ENCODE measurements at regions not wholly inside any gene's neighbourhood (a gene's known extent, or its start where the extent isn't known, plus 50 kb on each side); places are given as distances from the start of the nearest gene placed in this dataset.
A peak's percentile ranks its signal among the peaks of the same experiment; 100 is the strongest.

GRCh38 chr11:106446302-106446701, 368.8 kb downstream of the AASDHPPT start:
- H3K9me3 ChIP-seq (replicated peaks; ENCODE audit: low read length), result no peaks in the 10 kb centered on the region
- H3K36me3 ChIP-seq (ENCODE audit: insufficient read depth, low read length), result no peaks in the 10 kb centered on the region
- no peak overlapping the region for H3K9ac ChIP-seq (ENCODE audit: low read depth, low read length)
- H3K4me2 ChIP-seq (ENCODE audit: low read length), result no peak overlapping the region
- no peak overlapping the region for H3K4me3 ChIP-seq (ENCODE audit: low read length)
- H3K27me3 ChIP-seq (ENCODE audit: control insufficient read depth, insufficient read depth, low read length), result no peaks in the 10 kb centered on the region
- H3K4me1 ChIP-seq (ENCODE audit: control insufficient read depth, insufficient read depth, low read length), result peaks cover 27% of the 10 kb centered on the region

GRCh38 chr11:106446955-106447354, 369.5 kb downstream of the AASDHPPT start:
- Histone ChIP-seq H3K9me3 (replicated peaks; ENCODE audit: low read length) (no peaks in the 10 kb centered on the region), H3K4me3 (ENCODE audit: low read length) (no peak overlapping the region), H3K4me2 (ENCODE audit: low read length) (no peak overlapping the region), H3K36me3 (ENCODE audit: insufficient read depth, low read length) (no peaks in the 10 kb centered on the region), H3K27me3 (ENCODE audit: control insufficient read depth, insufficient read depth, low read length) (no peaks in the 10 kb centered on the region), H3K9ac (ENCODE audit: low read depth, low read length) (no peak overlapping the region), H3K4me1 (ENCODE audit: control insufficient read depth, insufficient read depth, low read length) (peaks cover 20% of the 10 kb centered on the region)

GRCh38 chr11:106447631-106448191, 370.2 kb downstream of the AASDHPPT start:
- H3K9me3 ChIP-seq (replicated peaks; ENCODE audit: low read length), result no peaks in the 10 kb centered on the region
- no peaks in the 10 kb centered on the region for H3K36me3 ChIP-seq (ENCODE audit: insufficient read depth, low read length)
- H3K4me1 ChIP-seq (ENCODE audit: control insufficient read depth, insufficient read depth, low read length), result peaks cover 13% of the 10 kb centered on the region
- H3K27me3 ChIP-seq (ENCODE audit: control insufficient read depth, insufficient read depth, low read length), result no peaks in the 10 kb centered on the region
- H3K4me3 ChIP-seq (ENCODE audit: low read length), result no peak overlapping the region
- no peak overlapping the region for H3K4me2 ChIP-seq (ENCODE audit: low read length)
- H3K9ac ChIP-seq (ENCODE audit: low read depth, low read length), result no peak overlapping the region

- no peaks in the 10 kb centered on the region for H3K36me3 ChIP-seq (ENCODE audit: insufficient read depth, low read length)
- no peak overlapping the region for H3K9ac ChIP-seq (ENCODE audit: low read depth, low read length)
- peaks cover 13% of the 10 kb centered on the region for H3K4me1 ChIP-seq (ENCODE audit: control insufficient read depth, insufficient read depth, low read length)
- no peak overlapping the region for H3K4me2 ChIP-seq (ENCODE audit: low read length)
- H3K4me3 ChIP-seq (ENCODE audit: low read length), result no peak overlapping the region
- no peaks in the 10 kb centered on the region for H3K9me3 ChIP-seq (replicated peaks; ENCODE audit: low read length)
- no peaks in the 10 kb centered on the region for H3K27me3 ChIP-seq (ENCODE audit: control insufficient read depth, insufficient read depth, low read length)
These were observed 372.3 kb downstream of the AASDHPPT start for GRCh38 chr11:106449763-106450162.

GRCh38 chr11:106451228-106451922, 373.9 kb downstream of the AASDHPPT start:
- H3K36me3 ChIP-seq (ENCODE audit: insufficient read depth, low read length), result no peaks in the 10 kb centered on the region
- no peaks in the 10 kb centered on the region for H3K9me3 ChIP-seq (replicated peaks; ENCODE audit: low read length)
- no peaks in the 10 kb centered on the region for H3K27me3 ChIP-seq (ENCODE audit: control insufficient read depth, insufficient read depth, low read length)
- H3K4me1 ChIP-seq (ENCODE audit: control insufficient read depth, insufficient read depth, low read length), result peaks cover 15% of the 10 kb centered on the region
- H3K9ac ChIP-seq (ENCODE audit: low read depth, low read length), result no peak overlapping the region
- H3K4me2 ChIP-seq (ENCODE audit: low read length), result no peak overlapping the region
- no peak overlapping the region for H3K4me3 ChIP-seq (ENCODE audit: low read length)

- Histone ChIP-seq H3K27me3 (ENCODE audit: control insufficient read depth, insufficient read depth, low read length) (no peaks in the 10 kb centered on the region), H3K4me1 (ENCODE audit: control insufficient read depth, insufficient read depth, low read length) (peaks cover 18% of the 10 kb centered on the region), H3K9me3 (replicated peaks; ENCODE audit: low read length) (no peaks in the 10 kb centered on the region), H3K9ac (ENCODE audit: low read depth, low read length) (no peak overlapping the region), H3K4me2 (ENCODE audit: low read length) (no peak overlapping the region), H3K4me3 (ENCODE audit: low read length) (no peak overlapping the region), H3K36me3 (ENCODE audit: insufficient read depth, low read length) (no peaks in the 10 kb centered on the region)
These were observed 379.2 kb downstream of the AASDHPPT start for GRCh38 chr11:106456647-106457046.

GRCh38 chr11:106457727-106458126, 380.3 kb downstream of the AASDHPPT start:
- Histone ChIP-seq H3K4me2 (ENCODE audit: low read length) (no peak overlapping the region), H3K9me3 (replicated peaks; ENCODE audit: low read length) (no peaks in the 10 kb centered on the region), H3K36me3 (ENCODE audit: insufficient read depth, low read length) (no peaks in the 10 kb centered on the region), H3K4me1 (ENCODE audit: control insufficient read depth, insufficient read depth, low read length) (peaks cover 18% of the 10 kb centered on the region), H3K4me3 (ENCODE audit: low read length) (no peak overlapping the region), H3K9ac (ENCODE audit: low read depth, low read length) (peak overlapping the region; percentile 37), H3K27me3 (ENCODE audit: control insufficient read depth, insufficient read depth, low read length) (no peaks in the 10 kb centered on the region)

GRCh38 chr11:106459135-106459534, 381.7 kb downstream of the AASDHPPT start:
- H3K27me3 ChIP-seq (ENCODE audit: control insufficient read depth, insufficient read depth, low read length), result no peaks in the 10 kb centered on the region
- H3K4me3 ChIP-seq (ENCODE audit: low read length), result no peak overlapping the region
- H3K36me3 ChIP-seq (ENCODE audit: insufficient read depth, low read length), result no peaks in the 10 kb centered on the region
- H3K4me2 ChIP-seq (ENCODE audit: low read length), result no peak overlapping the region
- H3K9me3 ChIP-seq (replicated peaks; ENCODE audit: low read length), result no peaks in the 10 kb centered on the region
- no peak overlapping the region for H3K9ac ChIP-seq (ENCODE audit: low read depth, low read length)
- H3K4me1 ChIP-seq (ENCODE audit: control insufficient read depth, insufficient read depth, low read length), result peaks cover 25% of the 10 kb centered on the region

- no peaks in the 10 kb centered on the region for H3K36me3 ChIP-seq (ENCODE audit: insufficient read depth, low read length)
- H3K4me2 ChIP-seq (ENCODE audit: low read length), result no peak overlapping the region
- peaks cover 32% of the 10 kb centered on the region for H3K4me1 ChIP-seq (ENCODE audit: control insufficient read depth, insufficient read depth, low read length)
- no peaks in the 10 kb centered on the region for H3K9me3 ChIP-seq (replicated peaks; ENCODE audit: low read length)
- H3K9ac ChIP-seq (ENCODE audit: low read depth, low read length), result no peak overlapping the region
- no peak overlapping the region for H3K4me3 ChIP-seq (ENCODE audit: low read length)
- no peaks in the 10 kb centered on the region for H3K27me3 ChIP-seq (ENCODE audit: control insufficient read depth, insufficient read depth, low read length)
These were observed 383.8 kb downstream of the AASDHPPT start for GRCh38 chr11:106461148-106461691.

- Histone ChIP-seq H3K9me3 (replicated peaks; ENCODE audit: low read length) (no peaks in the 10 kb centered on the region), H3K9ac (ENCODE audit: low read depth, low read length) (no peak overlapping the region), H3K27me3 (ENCODE audit: control insufficient read depth, insufficient read depth, low read length) (no peaks in the 10 kb centered on the region), H3K4me3 (ENCODE audit: low read length) (no peak overlapping the region), H3K36me3 (ENCODE audit: insufficient read depth, low read length) (no peaks in the 10 kb centered on the region), H3K4me1 (ENCODE audit: control insufficient read depth, insufficient read depth, low read length) (peaks cover 32% of the 10 kb centered on the region), H3K4me2 (ENCODE audit: low read length) (no peak overlapping the region)
These were observed 384.5 kb downstream of the AASDHPPT start for GRCh38 chr11:106461839-106462545.

- Histone ChIP-seq H3K4me3 (ENCODE audit: low read length) (no peak overlapping the region), H3K9me3 (replicated peaks; ENCODE audit: low read length) (no peaks in the 10 kb centered on the region), H3K4me1 (ENCODE audit: control insufficient read depth, insufficient read depth, low read length) (peaks cover 34% of the 10 kb centered on the region), H3K9ac (ENCODE audit: low read depth, low read length) (no peak overlapping the region), H3K36me3 (ENCODE audit: insufficient read depth, low read length) (no peaks in the 10 kb centered on the region), H3K27me3 (ENCODE audit: control insufficient read depth, insufficient read depth, low read length) (no peaks in the 10 kb centered on the region), H3K4me2 (ENCODE audit: low read length) (no peak overlapping the region)
These were observed 385.7 kb downstream of the AASDHPPT start for GRCh38 chr11:106463154-106463553.
